ENCODE measurements at regions not wholly inside any gene's neighbourhood (a gene's known extent, or its start where the extent isn't known, plus 50 kb on each side); places are given as distances from the start of the nearest gene placed in this dataset.

DNA sequence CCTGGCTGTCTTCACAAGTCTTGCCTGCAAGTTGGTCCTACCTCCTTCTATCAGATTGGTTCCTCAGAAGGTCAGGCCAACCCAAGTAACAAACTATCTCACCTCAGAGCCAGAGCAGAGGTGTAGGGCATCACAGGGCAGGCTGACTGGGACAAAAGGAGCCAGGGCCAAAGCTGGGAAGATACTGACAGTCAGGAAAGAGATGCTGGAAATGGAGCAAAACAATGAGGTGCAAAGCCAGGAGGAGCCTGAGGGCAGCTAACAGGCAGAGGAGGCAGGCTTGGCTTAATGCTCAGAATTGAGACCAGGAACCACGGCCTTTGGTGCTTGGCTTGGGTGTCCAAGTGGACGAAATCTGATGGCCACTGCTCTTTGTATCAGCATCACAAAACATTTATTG lies 68.4 kb upstream of the PNMA1 start:
- DNase-seq (ENCODE audit: low read depth in 2 of 2) = no peak

DNA sequence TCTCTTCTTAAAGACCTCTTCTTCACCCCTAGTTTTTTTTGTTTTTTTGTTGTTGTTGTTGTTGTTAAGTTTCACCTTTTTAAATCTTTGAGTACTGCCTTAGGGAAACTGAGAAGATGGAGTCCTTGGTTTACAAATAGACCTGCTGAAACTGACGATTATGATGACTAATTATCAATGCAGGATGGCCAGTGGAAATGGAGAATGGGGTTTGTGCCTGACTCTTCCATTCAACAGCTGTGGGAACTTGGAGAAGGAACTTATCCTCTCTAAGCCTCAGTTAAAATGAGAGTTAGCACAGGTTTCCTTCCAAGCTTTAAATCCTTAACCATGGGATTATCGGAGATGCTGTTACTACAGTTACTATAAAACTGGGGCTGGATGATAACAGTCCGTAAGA lies 66.7 kb upstream of the PNMA1 start:
- DNase-seq (ENCODE audit: low read depth in 2 of 2) = no peak

- DNase-seq (ENCODE audit: low read depth in 2 of 2) = no peak
Observed at GRCh38 chr14:73780391-73780790, 66.2 kb upstream of the PNMA1 start.

- no peak for DNase-seq (ENCODE audit: low read depth in 2 of 2)
Observed at GRCh38 chr14:73778736-73779135, 64.6 kb upstream of the PNMA1 start.

DNA sequence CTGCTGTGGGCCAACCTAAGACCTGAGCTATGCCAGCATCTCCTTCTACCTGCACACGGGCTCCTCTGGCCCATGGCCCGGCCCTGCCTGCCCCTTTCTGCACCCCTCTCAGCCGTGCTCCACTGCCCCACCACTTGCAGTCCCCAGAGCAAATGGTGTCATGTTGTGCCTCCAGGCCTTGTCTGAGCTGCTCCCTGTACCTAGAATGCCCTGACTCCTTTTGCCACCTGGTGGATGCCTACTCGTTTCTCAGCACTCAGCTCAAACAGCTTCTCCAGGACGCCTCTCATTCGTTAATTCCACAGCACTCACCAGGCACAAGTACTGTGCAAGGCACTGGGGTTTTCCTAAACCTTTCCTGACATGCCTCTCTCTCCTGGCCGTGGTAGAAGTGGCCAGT lies 63.2 kb upstream of the PNMA1 start:
- DNase-seq (ENCODE audit: low read depth in 2 of 2) = no peak

DNA sequence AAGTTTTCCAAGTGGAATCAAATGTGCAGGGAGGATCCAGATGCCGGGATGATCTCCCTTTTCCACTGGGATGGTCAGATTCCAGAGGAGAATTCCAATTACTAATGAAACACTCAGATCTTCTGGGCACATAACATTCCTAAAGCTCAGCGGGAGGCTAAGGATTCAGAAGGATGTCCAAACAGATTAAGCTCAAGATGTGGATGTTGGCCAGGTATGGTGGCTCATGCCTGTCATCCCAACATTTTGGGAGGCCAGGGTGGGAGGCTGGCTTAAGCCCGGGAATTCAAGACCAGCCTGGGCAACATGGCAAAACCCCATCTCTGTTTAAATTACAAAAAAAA lies 62.0 kb upstream of the PNMA1 start:
- DNase-seq (ENCODE audit: low read depth in 2 of 2) = no peak

- no peak for DNase-seq (ENCODE audit: low read depth in 2 of 2)
Observed at GRCh38 chr14:73775339-73776193, 61.4 kb upstream of the PNMA1 start.

GRCh38 chr14:73774671-73775070 lies 60.5 kb upstream of the PNMA1 start:
- DNase-seq (ENCODE audit: low read depth in 2 of 2) = no peak

- DNase-seq (ENCODE audit: low read depth in 2 of 2) = no peak
Observed at GRCh38 chr14:73774241-73774570, 60.0 kb upstream of the PNMA1 start.

GRCh38 chr14:73773441-73774240 lies 59.5 kb upstream of the PNMA1 start:
- no peak for DNase-seq (ENCODE audit: low read depth in 2 of 2)

GRCh38 chr14:73771848-73772638 lies 57.9 kb upstream of the PNMA1 start:
- peak; percentile 72 to 74 for DNase-seq (ENCODE audit: low read depth in 2 of 2)

GRCh38 chr14:73770977-73771847 lies 57.0 kb upstream of the PNMA1 start:
- no peak for DNase-seq (ENCODE audit: low read depth in 2 of 2)

DNA sequence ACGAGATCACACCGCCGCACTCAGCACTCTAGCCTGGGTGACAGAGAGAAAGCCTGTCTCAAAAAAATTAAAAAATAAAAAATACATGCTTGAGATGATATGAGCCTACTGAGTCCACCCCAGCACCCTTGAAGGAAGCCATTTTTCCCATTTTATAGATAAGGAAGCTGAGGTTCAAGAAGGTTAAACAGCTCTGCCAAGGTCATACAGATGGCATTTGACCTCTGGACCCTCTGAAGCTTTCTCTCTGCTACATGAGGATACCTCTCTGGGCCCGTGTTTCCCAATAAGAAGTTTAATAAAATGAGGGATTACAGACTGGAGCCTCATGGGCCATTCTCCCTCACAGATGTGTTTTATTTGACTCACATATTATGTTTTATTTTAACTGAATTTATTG lies 53.9 kb upstream of the PNMA1 start:
- DNase-seq (ENCODE audit: low read depth in 2 of 2) = no peak

- DNase-seq (ENCODE audit: low read depth in 2 of 2) = no peak
Observed at GRCh38 chr14:73764406-73765280, 50.5 kb upstream of the PNMA1 start.

All from stimulated activated CD4-positive, alpha-beta T cell treated with anti-CD3 and anti-CD28 coated beads, Interleukin-4, amount 100 ng/mL, for 48 hours (primary cell).